Urothelium cell line (cell line): ENCODE measurements at regions not wholly inside any gene's neighbourhood (a gene's known extent, or its start where the extent isn't known, plus 50 kb on each side); places are given as distances from the start of the nearest gene placed in this dataset.

ENCODE experiments used
- DNase-seq: peaks from one replicate; pipeline ENCODE4 v3.0.0; 2011; ENCODE audit warnings: low spot score, mixed read lengths
- FAIRE-seq: peaks from 2 replicates; lab custom pipeline; 2011; peaks lifted over from hg19 to GRCh38; lab: Jason Lieb, UNC

DNA sequence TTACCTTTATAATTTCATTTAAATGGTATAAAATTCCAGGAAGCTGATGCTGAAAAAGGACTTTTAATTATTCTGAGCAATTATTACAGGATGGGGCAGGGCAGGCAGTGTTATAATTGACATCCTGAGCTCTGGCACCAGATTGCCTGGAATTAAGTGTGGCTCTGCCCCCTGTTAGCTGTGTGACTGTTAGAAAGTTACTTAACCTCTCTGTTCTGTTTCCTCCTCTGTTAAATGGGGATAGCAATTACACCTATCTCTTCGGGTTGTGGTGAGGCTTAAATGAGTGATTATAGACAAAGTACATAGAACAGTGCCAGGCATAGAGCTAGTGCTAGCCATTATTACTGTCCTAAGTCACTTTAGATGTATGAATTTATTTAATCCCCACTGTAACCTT is 327.3 kb downstream of the SMAD2 start:
- FAIRE-seq, result no peak
- no peak for DNase-seq

DNA sequence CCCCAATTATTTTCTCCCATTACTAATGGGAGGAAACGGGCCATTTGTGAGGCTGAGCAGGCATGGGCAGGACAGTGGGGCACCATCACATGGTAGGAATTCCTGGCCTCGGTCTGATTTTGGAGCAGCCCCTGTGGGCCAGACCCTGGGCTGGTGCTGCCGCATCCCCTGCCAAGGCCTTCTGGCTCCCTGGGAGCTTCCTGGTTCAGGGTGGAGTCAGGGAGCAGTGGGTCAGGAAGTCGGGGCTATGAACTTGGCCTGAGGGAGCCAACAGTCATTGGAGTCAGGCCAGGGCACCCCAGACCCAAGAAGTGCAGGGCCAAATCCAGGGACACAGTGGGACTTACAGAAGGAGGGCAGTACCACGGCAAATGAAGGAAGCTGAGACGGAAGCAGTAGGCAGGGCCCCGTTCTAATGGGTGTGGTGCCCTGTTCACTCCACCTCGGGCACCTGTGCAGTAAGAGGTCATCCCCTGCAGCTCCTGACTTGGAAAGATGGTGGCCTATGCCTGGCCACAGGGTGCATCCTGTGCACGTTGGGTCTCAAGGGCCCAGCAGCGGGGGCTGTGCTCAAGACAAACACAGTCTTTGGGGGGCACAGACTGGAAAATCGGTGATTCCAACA is 328.1 kb downstream of the SMAD2 start:
- no peak for DNase-seq
- FAIRE-seq, result no peak

DNA sequence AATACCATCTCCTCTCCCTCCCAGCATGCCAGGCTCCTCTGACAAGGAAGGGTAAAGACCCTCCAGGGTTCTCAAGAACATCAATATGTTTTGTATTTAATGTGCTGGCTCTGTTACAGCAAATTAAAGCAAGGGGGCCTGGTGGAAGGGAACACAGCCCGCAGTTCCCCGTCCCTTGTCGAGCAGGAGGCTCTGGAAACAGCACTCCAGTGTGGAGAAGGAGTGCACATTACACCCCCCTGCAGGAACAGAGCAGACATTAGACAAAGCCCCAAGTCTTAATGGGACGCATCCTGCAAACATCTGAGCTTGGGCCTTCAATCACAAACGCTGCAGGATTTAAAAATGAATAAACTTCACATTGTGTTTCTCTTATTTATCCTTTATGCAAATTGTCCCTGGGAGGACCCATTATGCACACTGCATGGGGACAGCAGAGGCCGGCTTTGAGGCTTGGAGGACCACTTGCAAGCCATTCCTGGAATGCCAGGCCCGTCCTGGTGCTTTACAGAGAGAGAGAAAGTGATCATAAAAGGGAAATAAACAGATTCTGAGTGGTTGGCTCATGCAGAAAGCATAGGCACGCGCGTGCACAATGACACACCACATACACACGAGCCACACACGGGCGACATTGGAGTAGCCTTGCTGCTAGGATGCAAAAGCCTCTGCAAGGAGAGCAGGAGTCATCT is 328.7 kb downstream of the SMAD2 start:
- no peak for DNase-seq
- no peak for FAIRE-seq

DNA sequence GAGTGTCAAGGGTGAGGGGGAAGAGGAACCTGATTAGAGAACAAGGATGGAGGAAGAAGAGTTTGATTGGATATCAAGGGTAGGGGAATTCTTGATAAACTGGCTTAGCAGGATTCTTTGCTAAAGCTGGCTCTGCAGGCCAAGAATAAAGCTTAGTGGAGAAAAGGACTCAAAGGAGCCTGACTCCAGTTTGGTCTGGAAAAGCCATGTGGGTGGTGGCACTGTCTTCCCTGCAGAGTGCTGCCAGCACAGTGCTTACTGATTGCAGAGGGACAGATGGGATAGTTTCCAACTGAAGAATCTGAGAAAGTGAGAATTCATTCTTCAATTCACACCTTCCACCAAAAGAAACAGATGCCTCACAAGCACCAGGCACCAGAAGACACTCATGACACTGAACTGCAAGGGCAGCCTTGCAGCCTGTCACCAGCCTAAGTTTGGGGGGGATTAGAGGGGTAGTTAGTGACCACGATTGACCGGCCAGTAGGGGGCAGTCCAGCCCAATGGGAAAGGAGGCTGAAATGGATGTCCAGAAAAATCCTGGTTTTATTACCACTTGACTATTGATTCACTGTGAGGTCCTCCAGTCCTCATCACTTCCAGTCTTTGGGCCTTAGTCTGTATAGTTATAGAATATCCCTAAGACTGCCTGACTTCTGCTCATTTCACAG is 334.5 kb downstream of the SMAD2 start:
- DNase-seq, result no peak
- no peak for FAIRE-seq

DNA sequence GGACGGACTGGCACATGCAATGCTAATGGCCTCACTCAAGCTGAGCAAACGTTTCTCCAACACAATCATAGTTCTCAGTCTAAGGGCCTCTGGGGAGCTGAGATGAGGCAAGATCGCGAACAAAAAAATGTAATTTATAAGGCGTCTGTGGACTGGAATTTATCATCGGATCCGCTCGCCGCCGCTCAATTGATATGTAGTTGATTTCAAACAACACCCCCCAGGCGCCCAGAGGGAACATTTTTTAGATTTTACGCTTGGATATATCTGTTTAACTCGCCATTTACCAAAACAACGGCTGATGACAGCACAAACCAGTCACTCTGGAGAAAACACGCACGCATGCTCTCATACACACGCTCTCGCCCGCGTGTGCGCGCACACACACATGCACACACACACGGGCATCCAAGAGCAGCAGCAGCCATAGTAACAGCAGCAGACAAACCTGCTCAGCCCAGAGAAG is 335.8 kb downstream of the SMAD2 start:
- no peak for FAIRE-seq
- DNase-seq, result no peak

DNA sequence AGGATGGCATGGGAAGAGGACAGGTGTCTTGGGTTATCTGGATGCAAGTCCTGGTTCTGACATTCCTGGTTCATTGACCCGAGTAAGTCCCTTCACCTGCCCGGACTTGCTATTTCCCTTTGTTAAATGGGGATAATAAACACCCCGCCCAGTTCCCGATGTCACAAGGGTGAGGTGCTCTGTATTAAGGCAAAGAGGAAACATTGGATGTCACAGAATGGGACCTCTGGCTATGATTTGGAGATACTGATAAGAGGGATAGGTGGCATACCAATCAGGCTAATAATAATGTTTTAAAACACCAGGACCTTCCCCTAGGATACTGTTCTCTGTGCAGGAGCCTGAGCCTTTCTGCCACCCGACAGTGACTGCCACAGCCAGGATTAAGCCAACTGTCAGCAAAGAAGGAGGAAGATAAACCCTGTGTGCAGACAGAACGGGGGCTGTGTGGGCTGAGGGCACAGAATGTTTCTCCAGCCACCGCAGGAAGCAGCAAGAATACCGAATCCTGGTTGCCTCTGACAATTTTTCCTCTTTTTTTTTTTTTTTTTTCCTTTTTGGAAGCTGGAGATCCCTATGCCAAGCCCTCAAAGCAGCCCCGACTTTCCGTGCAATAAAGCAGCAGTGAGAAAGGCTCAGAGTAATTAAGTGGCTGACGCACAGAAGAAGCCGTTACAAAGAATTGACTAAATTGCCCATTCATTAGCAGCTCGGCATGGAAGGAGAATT is 336.6 kb downstream of the SMAD2 start:
- no peak for FAIRE-seq

DNA sequence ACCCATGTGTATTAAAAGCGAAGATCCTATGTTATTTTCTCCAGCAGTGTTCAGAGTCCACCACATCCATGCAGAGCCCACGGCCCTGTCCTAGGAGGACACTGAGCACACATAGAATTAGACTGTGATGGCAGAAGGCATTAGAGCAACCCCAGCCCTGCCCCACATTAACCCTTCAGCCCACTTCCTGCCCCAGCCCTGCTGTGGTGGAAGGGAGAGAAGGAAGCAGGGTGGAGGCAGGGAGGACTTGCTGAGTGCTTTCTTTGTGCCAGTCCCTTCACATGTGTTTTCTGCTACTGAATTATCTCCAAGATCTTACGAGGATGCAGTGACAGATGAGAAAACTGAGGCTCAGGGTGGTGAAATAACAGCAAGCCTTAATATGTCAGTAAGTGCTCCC is 339.0 kb downstream of the SMAD2 start:
- FAIRE-seq (no peak), DNase-seq (no peak)

More for the DNA sequence above, 336.6 kb downstream of the SMAD2 start:
- no peak for DNase-seq

DNA sequence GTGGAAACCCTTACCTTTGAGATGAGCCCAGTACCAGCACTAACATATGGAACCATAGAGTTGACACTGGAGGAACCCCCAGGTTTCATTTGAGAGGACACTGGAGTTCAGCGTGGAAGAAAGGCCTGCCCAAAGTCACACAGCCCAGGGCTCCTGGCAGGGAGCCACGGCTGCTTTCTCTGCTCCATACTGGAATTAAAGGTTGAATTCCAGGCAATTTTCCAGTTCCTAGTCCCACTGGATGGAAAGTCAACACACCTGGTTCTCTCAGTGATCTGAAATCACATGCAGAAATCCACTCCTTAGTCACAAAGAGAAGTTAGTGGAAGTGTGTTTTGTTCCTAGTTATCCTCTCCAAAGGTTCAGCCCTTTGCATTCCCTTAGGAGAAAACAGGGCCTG is 336.1 kb upstream of the SKOR2 start:
- DNase-seq (no peak), FAIRE-seq (no peak)

DNA sequence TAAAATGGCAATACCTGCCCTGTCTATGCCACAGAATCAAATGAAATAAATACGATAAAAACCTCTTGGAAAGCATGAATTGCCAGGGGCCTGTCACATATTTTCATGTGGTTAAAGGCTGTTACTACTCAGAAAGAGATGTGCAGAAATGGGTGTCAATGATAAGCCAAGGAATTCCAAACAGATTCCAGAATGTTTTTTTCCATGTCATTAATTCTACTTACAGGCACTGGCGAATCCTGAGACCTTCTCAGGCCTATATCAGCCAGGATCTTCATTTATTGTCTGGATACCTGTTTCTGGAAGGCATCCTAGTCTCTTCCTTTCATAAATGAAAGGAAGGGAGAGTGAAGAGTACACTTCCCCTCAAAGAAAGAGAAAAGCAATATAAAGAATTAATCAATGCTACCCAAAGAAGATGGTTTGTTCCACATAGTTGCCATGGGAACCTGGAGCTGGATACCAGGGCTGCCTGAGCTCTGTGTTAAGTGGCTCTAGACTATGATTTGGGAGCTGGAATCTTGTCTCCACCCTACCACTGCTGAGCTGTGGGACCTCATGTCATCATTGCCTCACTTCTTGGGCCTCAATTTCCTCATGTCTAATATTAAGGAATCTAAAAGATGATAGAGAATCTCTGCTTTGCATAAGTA is 335.1 kb upstream of the SKOR2 start:
- FAIRE-seq (no peak), DNase-seq (no peak)

DNA sequence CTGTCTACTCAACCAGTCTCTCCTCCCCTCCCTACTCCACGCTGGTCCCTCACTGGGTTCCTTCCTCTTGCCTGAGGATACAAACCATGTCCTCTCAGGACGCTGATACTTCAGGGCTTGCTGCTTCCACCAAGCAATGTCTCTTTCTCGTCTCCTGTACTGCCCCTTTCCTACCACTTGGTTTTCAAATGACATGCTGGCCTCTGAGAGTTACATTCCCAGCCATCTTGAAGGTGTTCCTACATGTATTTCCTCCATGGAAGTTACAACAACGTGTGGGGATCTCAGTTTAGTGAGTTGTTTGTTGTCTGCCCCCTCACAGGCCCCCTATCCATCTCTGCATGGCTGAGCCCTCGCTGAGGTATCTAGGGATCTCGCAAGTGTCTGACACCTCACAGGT is 334.5 kb upstream of the SKOR2 start:
- DNase-seq (no peak), FAIRE-seq (no peak)

DNA sequence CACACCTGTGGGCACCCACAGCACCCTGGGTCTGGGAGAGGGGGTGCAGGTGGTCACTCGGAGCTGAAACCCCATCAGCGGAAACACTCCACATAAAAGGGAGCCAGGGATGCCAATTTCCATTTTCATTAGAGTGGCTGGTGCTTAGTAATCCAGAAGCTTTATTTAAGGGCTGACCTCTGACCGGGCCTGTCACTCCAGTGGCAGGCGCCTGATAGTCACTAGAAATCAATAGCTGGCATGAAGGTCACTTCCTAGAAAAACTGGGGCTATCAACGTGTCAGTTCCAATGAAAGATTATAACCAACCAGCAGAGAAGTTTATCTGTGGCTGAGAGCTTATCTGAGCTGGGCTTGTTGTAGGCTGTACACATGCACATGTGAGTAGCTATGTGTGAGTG is 333.7 kb upstream of the SKOR2 start:
- DNase-seq, result no peak
- no peak for FAIRE-seq

DNA sequence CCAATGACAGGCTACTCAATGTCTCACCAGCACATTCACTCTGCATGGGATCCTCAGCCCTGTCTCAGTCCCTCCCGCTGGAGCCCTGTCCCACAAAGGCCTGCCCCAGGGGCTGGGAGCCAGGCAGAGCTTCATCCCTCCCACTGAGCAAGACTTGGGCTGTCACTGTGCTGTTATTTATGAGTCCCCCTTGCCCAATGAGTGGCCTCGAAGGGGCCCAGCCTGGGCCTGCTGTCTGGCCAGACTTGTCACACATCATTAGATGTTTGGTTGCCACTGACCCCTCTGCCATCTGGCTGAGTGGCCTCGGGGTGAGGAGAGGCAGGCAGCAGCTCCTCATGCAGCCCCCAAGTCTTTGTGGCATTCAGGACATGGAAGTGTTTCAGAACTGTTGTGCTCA is 330.6 kb upstream of the SKOR2 start:
- DNase-seq, result no peak
- no peak for FAIRE-seq

DNA sequence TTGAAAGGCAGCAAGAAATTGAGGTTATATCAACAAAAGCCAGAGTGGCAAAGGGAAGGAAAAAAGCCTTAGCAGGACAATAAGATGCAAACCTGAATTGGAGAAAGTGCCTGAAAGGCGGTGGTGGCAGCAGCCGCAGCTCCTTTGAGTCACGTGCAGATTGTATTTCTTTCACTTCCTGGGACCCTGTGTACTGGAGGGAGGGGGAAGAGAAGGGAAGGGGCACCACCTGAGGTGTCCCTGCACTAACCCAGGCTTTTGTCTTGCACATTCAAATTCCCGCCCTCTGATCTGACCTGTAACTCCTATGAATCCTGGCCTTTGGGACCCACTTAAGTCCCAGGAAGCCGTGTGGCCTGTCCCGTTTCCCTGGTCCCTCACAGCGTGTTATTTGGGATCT is 326.1 kb upstream of the SKOR2 start:
- DNase-seq (no peak), FAIRE-seq (no peak)

DNA sequence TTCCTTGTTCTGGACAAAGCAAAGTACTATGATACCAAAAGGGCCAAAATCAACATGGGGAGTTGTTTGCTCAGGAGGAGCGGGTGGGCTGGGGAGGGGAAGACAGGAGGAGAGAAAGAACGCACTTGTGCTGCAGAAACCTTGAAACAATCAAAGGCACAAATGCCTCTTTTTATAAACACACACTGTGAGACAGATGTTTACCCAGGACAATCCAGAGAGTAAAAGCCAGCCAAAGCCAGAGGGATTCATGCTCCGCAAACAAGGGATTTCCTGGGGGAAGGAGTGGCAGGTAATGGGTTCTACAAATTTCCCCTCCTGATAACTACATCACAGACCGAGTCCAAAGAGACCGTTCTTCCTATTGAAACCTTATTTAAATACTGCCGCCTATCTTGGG is 323.5 kb upstream of the SKOR2 start:
- FAIRE-seq (no peak), DNase-seq (no peak)

DNA sequence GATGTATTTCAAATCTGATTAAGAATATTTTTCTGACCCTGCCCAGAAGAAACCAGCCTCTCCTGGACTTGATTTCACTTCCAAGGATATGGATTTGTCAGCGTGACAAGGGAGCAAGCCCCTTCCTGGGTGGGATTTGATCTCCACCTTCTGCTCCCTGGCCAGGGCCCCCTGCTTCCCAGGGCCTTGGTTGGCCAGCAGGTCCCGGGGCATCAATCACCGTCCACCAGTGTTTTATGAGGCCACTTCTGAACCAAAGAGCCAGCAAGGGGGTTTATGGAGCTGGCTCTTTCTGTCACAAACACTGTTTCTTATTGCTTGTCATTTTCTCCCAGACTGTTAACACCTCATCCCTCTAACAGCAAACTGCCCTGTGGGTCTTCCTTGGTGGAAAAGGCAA is 320.5 kb upstream of the SKOR2 start:
- no peak for FAIRE-seq
- no peak for DNase-seq

DNA sequence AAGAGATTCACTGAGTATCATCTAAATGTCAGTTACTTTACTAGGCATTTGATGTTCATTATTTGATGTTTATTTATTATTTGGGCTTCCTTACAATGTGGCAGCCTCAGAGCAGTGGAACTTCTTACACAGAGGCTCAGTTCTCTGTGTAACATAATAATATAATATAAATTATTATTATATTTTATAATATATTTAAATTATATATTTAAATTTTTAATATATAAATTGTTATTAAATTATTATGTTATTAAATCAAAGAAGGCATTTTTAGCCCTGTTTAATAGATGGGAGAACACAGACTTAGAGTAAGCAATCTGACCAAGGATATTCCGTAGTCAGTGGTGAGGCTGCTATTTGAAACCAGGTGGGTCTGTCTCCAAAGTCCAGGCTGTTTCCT is 315.3 kb upstream of the SKOR2 start:
- no peak for FAIRE-seq
- no peak for DNase-seq

DNA sequence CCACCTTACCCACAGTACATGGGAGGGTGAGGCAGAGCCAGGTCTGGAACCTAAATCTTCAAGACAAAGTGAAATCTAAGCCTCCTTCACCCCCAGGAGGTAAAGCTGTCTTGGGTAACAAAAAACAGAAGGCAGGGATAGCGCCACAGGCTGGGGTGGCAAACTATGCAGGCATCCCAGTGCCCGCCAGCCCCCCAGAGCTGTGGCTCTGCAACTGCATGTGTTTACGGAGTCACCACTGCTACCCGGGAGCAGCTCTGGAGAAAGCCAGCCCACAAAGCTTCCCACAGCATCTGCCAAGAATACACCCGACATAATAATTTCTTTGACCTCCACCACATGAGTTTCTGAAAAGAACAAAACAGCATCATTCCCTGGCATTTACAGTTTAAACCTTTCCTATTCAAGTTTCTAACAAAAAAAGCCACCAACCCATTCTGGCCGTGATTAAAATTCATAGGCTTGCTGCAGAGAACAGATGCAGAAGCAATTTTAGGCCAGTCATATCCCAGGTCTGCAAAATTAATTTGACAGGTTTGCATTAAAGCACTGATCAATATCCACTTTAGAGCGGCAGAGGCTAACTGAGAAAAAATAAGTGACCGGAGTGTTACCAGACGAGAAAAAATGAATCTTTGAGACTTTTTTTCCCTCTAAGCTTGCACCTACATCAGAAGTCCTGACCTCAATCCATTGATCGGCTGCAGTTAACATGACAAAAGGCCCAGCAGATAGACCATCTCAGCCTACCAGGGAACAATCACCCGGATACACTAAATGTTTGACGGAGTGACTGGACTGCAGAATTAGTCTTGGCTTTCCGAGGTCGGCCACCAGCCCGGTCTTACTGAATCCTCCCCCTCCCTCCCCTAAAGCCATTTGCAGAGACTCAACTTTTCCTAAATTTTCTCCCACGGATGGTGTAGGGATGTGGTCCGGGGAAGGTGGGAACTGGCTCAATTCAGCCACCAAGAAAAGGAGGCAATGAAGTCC is 309.6 kb upstream of the SKOR2 start:
- DNase-seq (no peak), FAIRE-seq (no peak)

DNA sequence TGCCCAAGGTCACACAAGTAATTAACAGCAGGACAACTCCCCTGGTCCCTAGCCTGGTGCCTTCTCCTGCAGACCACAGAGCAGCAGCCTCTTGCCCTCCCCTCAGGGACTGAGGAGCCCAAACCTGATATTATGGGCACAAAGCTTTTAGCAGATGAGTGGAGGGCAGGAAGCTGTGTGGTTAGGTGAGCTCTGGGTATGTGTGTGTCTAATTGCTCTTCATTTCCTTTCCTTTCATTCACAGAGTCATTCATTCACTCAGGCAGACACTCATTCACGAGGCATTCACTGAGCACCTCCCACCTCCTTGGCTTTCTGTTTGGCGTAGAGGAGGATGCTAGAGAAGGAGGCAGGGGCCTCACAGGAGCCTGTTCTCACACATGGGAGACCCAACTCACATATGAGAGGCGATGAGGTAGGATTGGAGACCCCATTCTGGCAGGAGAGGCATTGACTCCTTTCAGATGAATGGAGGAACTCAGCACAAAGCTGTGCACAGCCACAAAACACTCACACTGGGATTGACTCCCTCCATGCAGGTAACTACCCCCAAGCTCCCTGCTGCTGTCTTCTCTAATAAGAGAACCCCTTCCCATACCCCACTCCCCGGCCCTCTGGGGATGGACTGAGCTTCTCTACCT is 306.8 kb upstream of the SKOR2 start:
- no peak for DNase-seq

DNA sequence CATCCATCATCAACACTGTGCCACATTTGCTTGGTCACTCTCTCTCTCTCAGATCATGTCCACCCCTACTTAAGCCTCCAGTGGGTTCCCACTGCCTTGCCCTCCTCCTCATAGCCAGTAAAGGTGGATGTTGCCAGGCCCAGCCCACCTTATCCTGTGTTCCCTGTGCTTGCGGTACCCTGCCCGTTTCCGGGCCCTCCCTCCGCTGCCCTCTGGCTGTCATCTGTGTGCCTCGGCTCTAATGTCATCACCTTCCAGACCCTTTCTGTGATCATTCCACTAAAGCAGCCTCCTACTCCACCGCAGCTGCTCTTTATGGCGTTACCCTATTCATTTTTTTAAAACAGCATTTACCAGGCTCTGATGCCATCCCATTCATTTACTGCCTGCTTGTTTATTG is 305.7 kb upstream of the SKOR2 start:
- FAIRE-seq (no peak), DNase-seq (no peak)

More for the DNA sequence above, 306.8 kb upstream of the SKOR2 start:
- FAIRE-seq, result no peak
